ENCODE measurements at regions not wholly inside any gene's neighbourhood (a gene's known extent, or its start where the extent isn't known, plus 50 kb on each side); places are given as distances from the start of the nearest gene placed in this dataset.

GRCh38 chr5:58359981-58360380 lies 99.9 kb downstream of the PLK2 start:
- TF ChIP-seq POLR2AphosphoS5 (IDR thresholded peaks at IDR 0.05; ENCODE audit: low read depth, low read length): no peak
- no peak for TF ChIP-seq TAF1 (IDR thresholded peaks at IDR 0.05; ENCODE audit: low read depth, low read length)
- TF ChIP-seq POLR2A (IDR thresholded peaks at IDR 0.05; ENCODE audit: low read depth, low read length): no peak
- no peak for TF ChIP-seq SPI1 (IDR thresholded peaks at IDR 0.05; ENCODE audit: low read depth, low read length)
